ENCODE measurements at regions not wholly inside any gene's neighbourhood (a gene's known extent, or its start where the extent isn't known, plus 50 kb on each side); places are given as distances from the start of the nearest gene placed in this dataset.

DNA sequence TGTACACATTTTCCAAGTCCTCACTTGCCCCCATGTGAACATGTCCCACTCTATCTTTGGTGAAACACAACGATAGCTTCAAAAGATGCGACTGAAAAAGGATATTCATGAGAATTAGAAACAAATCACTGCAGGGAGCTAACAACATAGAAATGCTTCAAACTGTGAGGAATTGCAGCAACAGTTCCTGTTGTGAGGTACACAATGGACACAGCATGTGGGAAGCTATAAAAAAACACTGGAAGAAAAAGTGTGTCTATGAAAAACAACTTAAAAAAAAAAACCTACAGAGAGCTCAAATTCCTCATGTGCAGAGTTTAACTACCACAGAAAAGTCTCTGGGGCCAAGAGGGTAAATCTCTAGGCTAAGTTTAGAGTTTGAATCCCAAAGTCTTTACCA, 51.6 kb upstream of the BLTP1 start:
- TF ChIP-seq, protein P1, sequence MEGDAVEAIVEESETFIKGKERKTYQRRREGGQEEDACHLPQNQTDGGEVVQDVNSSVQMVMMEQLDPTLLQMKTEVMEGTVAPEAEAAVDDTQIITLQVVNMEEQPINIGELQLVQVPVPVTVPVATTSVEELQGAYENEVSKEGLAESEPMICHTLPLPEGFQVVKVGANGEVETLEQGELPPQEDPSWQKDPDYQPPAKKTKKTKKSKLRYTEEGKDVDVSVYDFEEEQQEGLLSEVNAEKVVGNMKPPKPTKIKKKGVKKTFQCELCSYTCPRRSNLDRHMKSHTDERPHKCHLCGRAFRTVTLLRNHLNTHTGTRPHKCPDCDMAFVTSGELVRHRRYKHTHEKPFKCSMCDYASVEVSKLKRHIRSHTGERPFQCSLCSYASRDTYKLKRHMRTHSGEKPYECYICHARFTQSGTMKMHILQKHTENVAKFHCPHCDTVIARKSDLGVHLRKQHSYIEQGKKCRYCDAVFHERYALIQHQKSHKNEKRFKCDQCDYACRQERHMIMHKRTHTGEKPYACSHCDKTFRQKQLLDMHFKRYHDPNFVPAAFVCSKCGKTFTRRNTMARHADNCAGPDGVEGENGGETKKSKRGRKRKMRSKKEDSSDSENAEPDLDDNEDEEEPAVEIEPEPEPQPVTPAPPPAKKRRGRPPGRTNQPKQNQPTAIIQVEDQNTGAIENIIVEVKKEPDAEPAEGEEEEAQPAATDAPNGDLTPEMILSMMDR (IDR thresholded peaks at IDR 0.05): no peak

DNA sequence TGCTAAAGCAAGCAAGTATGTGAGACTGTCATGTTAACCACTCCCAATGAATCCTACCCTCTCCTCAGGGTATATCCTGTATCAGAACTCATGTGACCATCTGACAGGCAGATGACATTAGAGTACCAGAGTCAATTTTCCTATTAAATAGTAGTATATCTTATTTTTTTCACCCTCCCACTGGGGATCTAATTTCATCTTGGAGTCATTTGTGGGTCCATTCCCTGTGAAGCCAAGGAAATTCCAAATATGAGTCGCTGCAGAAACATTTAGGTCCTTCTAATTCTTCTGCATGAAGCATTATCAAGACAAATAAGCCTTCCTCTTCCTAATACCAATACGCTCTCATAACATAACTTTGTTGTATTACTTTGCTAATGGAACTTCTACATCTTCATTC, 52.2 kb upstream of the BLTP1 start:
- TF ChIP-seq, protein P1 (IDR thresholded peaks at IDR 0.05): no peak

DNA sequence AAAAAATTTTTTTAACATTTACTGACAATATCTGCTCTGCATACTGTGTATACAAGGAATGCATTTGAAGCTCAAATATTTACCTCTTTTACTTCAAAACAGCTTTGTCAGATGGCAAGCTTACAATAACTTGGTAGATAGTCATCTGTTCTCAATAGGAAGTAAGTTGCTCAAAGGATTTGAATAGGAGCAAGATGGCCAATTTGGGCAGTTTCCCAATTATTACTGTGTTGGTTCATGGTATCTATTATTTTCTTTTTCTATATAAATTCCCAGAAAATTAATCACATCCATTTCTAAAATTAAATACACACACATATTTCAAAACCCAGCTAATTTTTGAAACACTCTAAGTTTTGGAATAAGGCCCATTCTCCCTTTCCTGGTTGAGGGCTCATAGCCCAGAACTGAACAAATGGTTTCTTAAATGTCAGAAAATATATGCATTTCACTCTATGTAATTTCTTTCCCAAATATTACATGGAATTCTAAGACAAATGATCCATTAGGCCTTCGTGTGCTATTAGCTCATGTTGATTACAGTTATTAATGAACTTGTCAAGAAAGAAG, 60.2 kb upstream of the BLTP1 start:
- TF ChIP-seq, protein P1 (IDR thresholded peaks at IDR 0.05): no peak

DNA sequence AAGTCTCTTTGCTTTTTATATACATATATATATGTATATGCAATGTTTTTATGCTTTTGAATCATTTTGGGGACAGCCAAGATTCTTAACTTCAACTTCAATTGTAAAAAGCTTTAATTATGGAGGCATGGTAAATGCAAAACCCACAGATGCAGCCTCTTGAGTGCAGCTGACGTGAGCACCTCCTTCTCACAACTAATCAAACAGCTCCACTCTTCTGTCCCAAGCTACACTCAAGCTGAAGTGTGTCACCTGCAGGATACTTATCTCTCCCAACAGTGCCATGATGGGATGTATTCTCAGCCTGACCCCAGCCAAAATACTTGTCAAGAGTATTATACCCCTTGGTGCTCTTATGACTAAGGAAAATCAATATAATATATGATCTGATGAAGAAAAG, 60.7 kb upstream of the BLTP1 start:
- TF ChIP-seq, protein P1 (IDR thresholded peaks at IDR 0.05): no peak

DNA sequence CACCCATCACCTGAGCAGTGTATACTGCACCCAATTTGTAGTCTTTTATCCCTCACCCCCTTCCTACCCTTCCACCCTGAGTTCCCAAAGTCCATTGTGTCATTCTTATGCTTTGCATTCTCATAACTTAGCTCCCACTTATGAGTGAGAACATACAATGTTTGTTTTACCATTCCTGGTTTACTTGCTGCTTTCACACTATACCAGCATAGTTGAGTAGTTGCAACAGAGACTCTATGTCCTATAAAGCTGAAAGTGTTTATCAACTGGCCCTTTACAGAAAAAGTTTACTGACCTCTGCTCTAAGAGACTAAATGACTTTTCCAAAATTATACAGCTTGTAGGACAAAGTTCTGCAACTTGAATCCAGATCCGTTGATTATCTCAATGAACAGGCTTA, 61.1 kb upstream of the BLTP1 start:
- TF ChIP-seq, protein P1 (IDR thresholded peaks at IDR 0.05): no peak

DNA sequence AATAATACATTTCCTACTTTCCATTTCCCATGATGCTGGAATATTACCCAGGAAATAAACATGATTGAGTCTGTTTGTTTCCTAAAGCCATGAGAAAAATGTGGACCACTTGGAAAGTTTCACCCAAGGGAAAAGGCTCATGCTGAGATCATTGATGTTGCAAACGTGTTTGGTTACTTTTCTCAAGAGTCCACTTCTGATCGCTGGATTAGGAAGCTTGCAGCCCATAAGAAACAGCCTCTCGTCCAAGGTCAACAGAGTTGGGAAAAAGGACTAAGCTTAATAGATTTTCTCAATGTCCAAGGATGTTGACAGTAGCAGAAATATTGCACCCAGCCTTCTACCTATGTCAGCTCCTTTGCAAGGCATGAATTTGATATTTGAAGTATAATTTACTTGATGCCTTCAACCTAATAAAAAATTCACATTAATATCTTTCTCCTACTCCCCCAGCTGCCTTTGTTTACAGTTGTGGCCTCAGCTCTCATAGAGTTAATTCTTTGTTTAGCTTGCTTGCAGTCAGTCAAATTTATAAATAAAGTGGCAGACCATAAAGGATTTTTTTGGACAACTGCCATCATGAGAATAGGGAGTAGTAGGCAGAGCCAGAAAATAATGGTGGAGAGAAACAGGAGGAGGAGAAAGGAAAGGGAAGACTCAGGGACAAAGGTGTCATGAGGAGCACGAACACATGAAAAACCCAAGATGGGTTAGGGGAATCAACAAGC, 65.6 kb upstream of the BLTP1 start:
- TF ChIP-seq, protein P1 (IDR thresholded peaks at IDR 0.05): no peak

DNA sequence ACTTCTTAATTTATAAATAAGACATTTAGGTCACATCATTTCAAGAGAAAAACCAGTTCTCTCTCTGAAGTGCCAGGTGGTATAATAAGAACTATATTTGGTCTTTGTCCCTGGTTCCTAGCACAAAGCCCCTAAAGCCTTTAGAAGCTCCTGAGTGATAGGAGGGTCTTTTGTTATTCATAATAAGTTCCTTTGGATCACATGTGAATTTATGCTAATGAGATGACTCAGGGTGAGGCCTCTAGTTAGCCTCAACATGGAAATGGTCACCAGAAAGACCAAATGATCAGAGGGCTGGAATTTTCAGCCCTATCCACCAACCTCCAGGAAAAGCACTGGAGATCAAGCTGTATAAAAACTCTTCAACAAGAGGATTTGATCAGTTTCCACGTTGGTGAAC, 68.1 kb upstream of the BLTP1 start:
- TF ChIP-seq, protein P1 (IDR thresholded peaks at IDR 0.05): no peak
